Caco-2 (cell line): ENCODE measurements at regions not wholly inside any gene's neighbourhood (a gene's known extent, or its start where the extent isn't known, plus 50 kb on each side); places are given as distances from the start of the nearest gene placed in this dataset.
"Not testable (repeated sequence)": the region's sequence is repeated elsewhere in the genome, so short reads cannot be mapped to it uniquely, and the experiment has no call there.

Experiments used
- BruUV-seq: library from RNA; stranded (reverse); fragments of 400-500 nt; replicated peaks from 2 replicates; lab custom pipeline; 2021; lab: Mats Ljungman, UMichigan
- CTCF ChIA-PET: fragments of 300-600 bp; sonication (Branson Sonifier 250); formaldehyde crosslinking; loops from one replicate; lab custom pipeline; 2022; ENCODE audit warnings: antibody characterized with exemption; lab: Charles Lee
- POLR2A ChIA-PET: fragments of 300-600 bp; sonication (Branson Sonifier 250); formaldehyde crosslinking; loops from one replicate; lab custom pipeline; 2022; ENCODE audit warnings: antibody characterized with exemption; lab: Charles Lee
- DNase-seq, 2 experiments: peaks; one replicate each; pipeline versions ENCODE4 v3.0.0 to v3.0.0-alpha.2; 2020 to 2022
- H3K27me3 ChIP-seq: replicated peaks from 2 replicates; pipeline ENCODE4 v1.6.0; 2011; ENCODE audit warnings: low read length; ENCODE audit not compliant: control insufficient read depth, insufficient read depth
- H3K36me3 ChIP-seq: 2 replicates; pipeline ENCODE4 v1.5.1; 2011; ENCODE audit warnings: low read length; ENCODE audit not compliant: control insufficient read depth, insufficient read depth
- H3K4me1 ChIP-seq: fragments of 250-450 bp; sonication (Bioruptor Pico); 2 replicates; pipeline ENCODE4 v1.5.1; 2020; ENCODE audit warnings: mild to moderate bottlenecking
- H3K4me3 ChIP-seq: 2 replicates; pipeline ENCODE4 v1.5.1; 2011; ENCODE audit warnings: low read depth, mild to moderate bottlenecking, control low read depth, low read length
- H3K9me3 ChIP-seq: fragments of 250-450 bp; sonication (Bioruptor Pico); 2 replicates; pipeline ENCODE4 v1.5.1; 2020; ENCODE audit warnings: mild to moderate bottlenecking, moderate library complexity
- H3K27ac Mint-ChIP-seq: one replicate; pipeline ENCODE4 v1.8.0; 2022; ENCODE audit warnings: mixed read lengths; ENCODE audit not compliant: unreplicated experiment
- H3K27me3 Mint-ChIP-seq: one replicate; pipeline ENCODE4 v1.8.0; 2022; ENCODE audit warnings: mixed read lengths; ENCODE audit not compliant: insufficient read depth, unreplicated experiment
- H3K36me3 Mint-ChIP-seq: one replicate; pipeline ENCODE4 v1.8.0; 2022; ENCODE audit warnings: mild to moderate bottlenecking, mixed read lengths; ENCODE audit not compliant: insufficient read depth, unreplicated experiment
- H3K4me1 Mint-ChIP-seq: one replicate; pipeline ENCODE4 v1.8.0; 2022; ENCODE audit warnings: low read depth, mixed read lengths; ENCODE audit not compliant: unreplicated experiment
- H3K4me3 Mint-ChIP-seq: one replicate; pipeline ENCODE4 v1.8.0; 2022; ENCODE audit warnings: mild to moderate bottlenecking, moderate library complexity, mixed read lengths; ENCODE audit not compliant: unreplicated experiment
- H3K9me3 Mint-ChIP-seq: one replicate; pipeline ENCODE4 v1.8.0; 2022; ENCODE audit warnings: mixed read lengths; ENCODE audit not compliant: unreplicated experiment
- intact Hi-C: fragments of 100-400 bp; cut with micrococcal nuclease; formaldehyde crosslinking; loops from one replicate; pipeline ENCODE4 v1.10.0; 2022; ENCODE audit not compliant: unreplicated experiment
- TF ChIP-seq, protein P1 (sequence below), 2 experiments: fragments of 200-600 bp in 1 of 2; IDR thresholded peaks; 1 replicate in 1 of 2; 2 replicates in 1 of 2; pipeline versions ENCODE4 v1.5.1 to v1.8.0; 2011 to 2022; ENCODE audit warnings: antibody characterized with exemption in 1 of 2, control low read depth in 1 of 2, inconsistent platforms in 1 of 2, low read depth in 1 of 2, low read length in 1 of 2, mild to moderate bottlenecking in 1 of 2, moderate library complexity in 1 of 2; ENCODE audit not compliant: insufficient read depth in 1 of 2, severe bottlenecking in 1 of 2, unreplicated experiment in 1 of 2

DNA sequence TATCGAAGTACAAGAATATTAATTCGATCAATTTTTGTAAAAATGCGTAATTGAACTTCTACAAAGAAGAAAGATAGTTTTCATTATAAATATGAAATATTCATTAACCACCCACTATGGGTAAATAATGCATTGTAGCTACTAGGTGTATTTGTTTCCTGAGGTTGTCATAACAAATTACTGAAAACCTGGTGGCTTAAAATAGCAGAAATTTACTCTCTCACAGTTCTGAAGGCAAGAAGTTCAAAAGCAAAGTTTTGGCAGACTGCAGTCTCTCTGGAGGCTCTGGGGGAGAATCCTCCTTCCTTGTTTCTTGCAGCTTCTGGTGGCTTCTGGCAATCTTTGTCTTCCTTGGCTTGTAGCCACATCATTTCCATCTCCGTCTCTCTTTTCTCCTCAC is 99.2 kb upstream of the MIR17HG start:
- Mint-ChIP-seq H3K4me1 (no peaks in the 10 kb centered on the region), H3K27me3 (peaks cover 11% of the 10 kb centered on the region), H3K36me3 (no peaks in the 10 kb centered on the region), H3K4me3 (no peak overlapping the region), H3K27ac (no peak overlapping the region), H3K9me3 (no peaks in the 10 kb centered on the region)
- H3K4me1 ChIP-seq, result peaks cover 12% of the 10 kb centered on the region
- H3K4me3 ChIP-seq, result no peak overlapping the region
- DNase-seq, result no peak
- CTCF ChIA-PET, result interaction anchor here (0.9 to 2.1 kb wide), 7 partner anchors 31 to 170 kb away, joined by 4 to 17 read pairs (median 10); no protein-coding TSS in a partner anchor
- no peaks in the 10 kb centered on the region; the same call in 1 of the 2 replicates for H3K27me3 ChIP-seq
- no peaks in the 10 kb centered on the region for H3K36me3 ChIP-seq
- POLR2A ChIA-PET, result no interaction called here
- no peaks in the 10 kb centered on the region for H3K9me3 ChIP-seq
- intact Hi-C loops, result loop anchor here (1.0 to 10.0 kb wide), 4 partner anchors 114 to 383 kb away; no protein-coding TSS in a partner anchor
- TF ChIP-seq, protein P1, sequence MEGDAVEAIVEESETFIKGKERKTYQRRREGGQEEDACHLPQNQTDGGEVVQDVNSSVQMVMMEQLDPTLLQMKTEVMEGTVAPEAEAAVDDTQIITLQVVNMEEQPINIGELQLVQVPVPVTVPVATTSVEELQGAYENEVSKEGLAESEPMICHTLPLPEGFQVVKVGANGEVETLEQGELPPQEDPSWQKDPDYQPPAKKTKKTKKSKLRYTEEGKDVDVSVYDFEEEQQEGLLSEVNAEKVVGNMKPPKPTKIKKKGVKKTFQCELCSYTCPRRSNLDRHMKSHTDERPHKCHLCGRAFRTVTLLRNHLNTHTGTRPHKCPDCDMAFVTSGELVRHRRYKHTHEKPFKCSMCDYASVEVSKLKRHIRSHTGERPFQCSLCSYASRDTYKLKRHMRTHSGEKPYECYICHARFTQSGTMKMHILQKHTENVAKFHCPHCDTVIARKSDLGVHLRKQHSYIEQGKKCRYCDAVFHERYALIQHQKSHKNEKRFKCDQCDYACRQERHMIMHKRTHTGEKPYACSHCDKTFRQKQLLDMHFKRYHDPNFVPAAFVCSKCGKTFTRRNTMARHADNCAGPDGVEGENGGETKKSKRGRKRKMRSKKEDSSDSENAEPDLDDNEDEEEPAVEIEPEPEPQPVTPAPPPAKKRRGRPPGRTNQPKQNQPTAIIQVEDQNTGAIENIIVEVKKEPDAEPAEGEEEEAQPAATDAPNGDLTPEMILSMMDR (IDR thresholded peaks at IDR 0.05; ENCODE audit: insufficient read depth in 1 of 2, low read depth in 1 of 2, low read length in 1 of 2, severe bottlenecking in 1 of 2, unreplicated experiment in 1 of 2), result no peak
- BruUV-seq, result no TSS peak

DNA sequence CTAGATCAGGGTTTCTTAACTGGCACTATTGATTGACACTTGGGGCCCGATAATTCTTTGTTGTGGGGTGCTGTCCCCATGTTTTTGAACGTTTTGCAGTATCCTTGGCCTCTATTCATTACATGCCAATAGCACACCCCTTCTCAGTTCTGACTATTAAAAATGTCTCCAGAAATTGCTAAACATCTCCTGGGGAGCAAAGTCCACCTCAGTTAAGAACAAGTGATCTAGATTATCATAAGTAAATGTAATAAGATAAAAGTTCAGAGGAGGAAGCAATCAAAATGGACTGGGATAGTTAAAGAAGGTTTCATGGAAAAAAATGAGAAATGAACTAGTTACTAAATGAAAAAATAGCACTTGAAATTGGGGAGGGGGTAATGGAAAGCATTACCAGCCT is 98.1 kb upstream of the MIR17HG start:
- Histone ChIP-seq H3K27me3 (no peaks in the 10 kb centered on the region; the same call in 1 of the 2 replicates), H3K9me3 (no peaks in the 10 kb centered on the region), H3K4me1 (peaks cover 12% of the 10 kb centered on the region), H3K4me3 (no peak overlapping the region), H3K36me3 (no peaks in the 10 kb centered on the region)
- Mint-ChIP-seq H3K27me3 (peaks cover 11% of the 10 kb centered on the region), H3K27ac (no peak overlapping the region), H3K4me3 (no peak overlapping the region), H3K9me3 (no peaks in the 10 kb centered on the region), H3K36me3 (no peaks in the 10 kb centered on the region), H3K4me1 (no peaks in the 10 kb centered on the region)
- TF ChIP-seq, protein P1 (IDR thresholded peaks at IDR 0.05; ENCODE audit: insufficient read depth in 1 of 2, low read depth in 1 of 2, low read length in 1 of 2, severe bottlenecking in 1 of 2, unreplicated experiment in 1 of 2), result no peak
- intact Hi-C loops, result loop anchor here (2.0 to 10.0 kb wide), 3 partner anchors 177 to 385 kb away; no protein-coding TSS in a partner anchor
- BruUV-seq, result no TSS peak
- ChIA-PET POLR2A (no interaction called here), CTCF (no interaction called here)
- no peak for DNase-seq

GRCh38 chr13:91249861-91250260 is 97.6 kb upstream of the MIR17HG start:
- POLR2A ChIA-PET, result no interaction called here
- Mint-ChIP-seq H3K9me3 (no peaks in the 10 kb centered on the region), H3K27me3 (peaks cover 11% of the 10 kb centered on the region), H3K4me1 (no peaks in the 10 kb centered on the region), H3K36me3 (no peaks in the 10 kb centered on the region), H3K4me3 (no peak overlapping the region), H3K27ac (no peak overlapping the region)
- CTCF ChIA-PET, result no interaction called here
- Histone ChIP-seq H3K27me3 (no peaks in the 10 kb centered on the region; the same call in 1 of the 2 replicates), H3K9me3 (no peaks in the 10 kb centered on the region), H3K4me3 (no peak overlapping the region), H3K36me3 (no peaks in the 10 kb centered on the region), H3K4me1 (peaks cover 12% of the 10 kb centered on the region)
- DNase-seq, result no peak
- TF ChIP-seq, protein P1 (IDR thresholded peaks at IDR 0.05; ENCODE audit: insufficient read depth in 1 of 2, low read depth in 1 of 2, low read length in 1 of 2, severe bottlenecking in 1 of 2, unreplicated experiment in 1 of 2), result no peak
- no TSS peak for BruUV-seq
- intact Hi-C loops, result loop anchor here (2.0 to 10.0 kb wide), 3 partner anchors 178 to 385 kb away; no protein-coding TSS in a partner anchor

DNA sequence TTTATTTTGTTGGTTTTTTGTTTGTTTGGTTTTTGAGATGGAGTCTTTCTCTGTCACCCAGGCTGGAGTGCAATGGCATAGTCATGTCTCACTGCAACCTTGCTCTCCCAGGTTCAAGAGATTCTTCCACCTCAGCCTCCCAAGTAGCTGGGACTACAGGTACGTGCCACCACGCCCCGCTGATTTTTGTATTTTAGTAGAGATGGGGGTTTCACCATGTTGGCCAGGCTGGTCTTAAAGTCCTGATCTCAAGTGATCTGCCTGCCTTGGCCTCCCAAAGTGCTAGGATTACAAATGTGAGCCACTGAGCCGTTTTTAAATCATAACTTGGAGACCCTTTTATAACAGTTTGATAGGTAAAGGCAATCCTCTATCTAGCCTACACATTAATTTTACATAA is 95.9 kb upstream of the MIR17HG start:
- POLR2A ChIA-PET, CTCF ChIA-PET, H3K4me3 ChIP-seq, intact Hi-C loops, H3K4me3 Mint-ChIP-seq, H3K9me3 Mint-ChIP-seq, BruUV-seq, H3K36me3 Mint-ChIP-seq, H3K27me3 ChIP-seq, DNase-seq, H3K9me3 ChIP-seq, H3K36me3 ChIP-seq, H3K27ac Mint-ChIP-seq, H3K4me1 Mint-ChIP-seq: not testable (repeated sequence)
- H3K4me1 ChIP-seq, result peaks cover 12% of the 10 kb centered on the region
- H3K27me3 Mint-ChIP-seq, result peaks cover 15% of the 10 kb centered on the region
